GM23338 (cell line): ENCODE measurements at regions not wholly inside any gene's neighbourhood (a gene's known extent, or its start where the extent isn't known, plus 50 kb on each side); places are given as distances from the start of the nearest gene placed in this dataset.

Experiments
- ATAC-seq: fragments of 200-7000 bp; cut with Tn5 transposase; 3 replicates; pipeline ENCODE4 v1.9.1; 2020
- DNase-seq: peaks from one replicate; pipeline ENCODE4 v3.0.0-alpha.2; 2015; ENCODE audit warnings: low spot score
- H2AFZ ChIP-seq: fragments of 200-600 bp; sonication (generic); 2 replicates; pipeline ENCODE4 v1.8.0; 2016; ENCODE audit warnings: antibody characterized with exemption, mild to moderate bottlenecking, moderate library complexity
- H3F3A ChIP-seq: fragments of 200-600 bp; sonication (generic); replicated peaks from 2 replicates; pipeline ENCODE4 v1.8.0; 2017; ENCODE audit warnings: antibody characterized with exemption, mixed run types, low read depth
- H3K27ac ChIP-seq: fragments of 200-600 bp; sonication (generic); 2 replicates; pipeline ENCODE4 v1.6.1; 2016; ENCODE audit warnings: low read depth
- H3K27me3 ChIP-seq: fragments of 200-600 bp; sonication (generic); 2 replicates; pipeline ENCODE4 v1.8.0; 2016; ENCODE audit warnings: mild to moderate bottlenecking, mixed run types, moderate library complexity; ENCODE audit not compliant: insufficient read depth
- H3K36me3 ChIP-seq: fragments of 200-600 bp; sonication (generic); 2 replicates; pipeline ENCODE4 v1.8.0; 2016; ENCODE audit warnings: mild to moderate bottlenecking; ENCODE audit not compliant: insufficient read depth
- H3K4me1 ChIP-seq: fragments of 200-600 bp; sonication (generic); 2 replicates; pipeline ENCODE4 v1.8.0; 2016; ENCODE audit warnings: mild to moderate bottlenecking, moderate library complexity; ENCODE audit not compliant: insufficient read depth
- H3K4me2 ChIP-seq: fragments of 200-600 bp; sonication (generic); 2 replicates; pipeline ENCODE4 v1.7.1; 2017; ENCODE audit warnings: mixed run types
- H3K4me3 ChIP-seq: fragments of 200-600 bp; sonication (generic); 2 replicates; pipeline ENCODE4 v1.6.1; 2016; ENCODE audit warnings: mixed run types
- H3K79me2 ChIP-seq: fragments of 200-600 bp; sonication (generic); replicated peaks from 2 replicates; pipeline ENCODE4 v1.8.0; 2017; ENCODE audit warnings: mild to moderate bottlenecking; ENCODE audit not compliant: insufficient read depth
- H3K9me2 ChIP-seq: fragments of 200-600 bp; sonication (generic); 2 replicates; pipeline ENCODE4 v1.8.0; 2017; ENCODE audit not compliant: insufficient read depth
- H4K20me1 ChIP-seq: fragments of 200-600 bp; sonication (generic); replicated peaks from 2 replicates; pipeline ENCODE4 v1.8.0; 2017; ENCODE audit warnings: mild to moderate bottlenecking; ENCODE audit not compliant: insufficient read depth
- H3K27ac Mint-ChIP-seq: 2 replicates; pipeline ENCODE4 v1.8.0; 2020; ENCODE audit warnings: inconsistent platforms, mild to moderate bottlenecking, moderate library complexity, mixed read lengths
- H3K27me3 Mint-ChIP-seq: 3 replicates; pipeline ENCODE4 v1.8.0; 2022; ENCODE audit warnings: low read depth, mild to moderate bottlenecking, moderate library complexity, mixed read lengths, inconsistent platforms; ENCODE audit not compliant: insufficient read depth, poor library complexity
- H3K36me3 Mint-ChIP-seq: 3 replicates; pipeline ENCODE4 v1.8.0; 2021; ENCODE audit warnings: low read depth, mild to moderate bottlenecking, inconsistent platforms, moderate library complexity, mixed read lengths
- H3K4me1 Mint-ChIP-seq: 3 replicates; pipeline ENCODE4 v1.8.0; 2020; ENCODE audit warnings: mild to moderate bottlenecking, inconsistent platforms, mixed read lengths
- H3K4me3 Mint-ChIP-seq: 3 replicates; pipeline ENCODE4 v1.8.0; 2021; ENCODE audit warnings: moderate library complexity, mild to moderate bottlenecking, inconsistent platforms, mixed read lengths
- H3K9me3 Mint-ChIP-seq: 3 replicates; pipeline ENCODE4 v1.8.0; 2020; ENCODE audit warnings: moderate library complexity, mild to moderate bottlenecking, inconsistent platforms, mixed read lengths
- CREB1 ChIP-seq: fragments of 250-450 bp; sonication (Bioruptor Pico); IDR thresholded peaks from 2 replicates; pipeline ENCODE4 v1.5.0; 2020; ENCODE audit warnings: low read depth, mild to moderate bottlenecking, moderate library complexity
- CTCF ChIP-seq, 2 experiments: fragments of 200-600 bp in 1 of 2; sonication (generic) in 1 of 2; conservative IDR thresholded peaks; 2 replicates each; pipeline versions ENCODE4 v1.5.1 to v1.6.1; 2016 to 2017; ENCODE audit warnings: antibody characterized with exemption in 2 of 2, low read depth in 2 of 2, mild to moderate bottlenecking in 2 of 2, moderate library complexity in 1 of 2
- ETS1 ChIP-seq: IDR thresholded peaks from 2 replicates; pipeline ENCODE4 v1.6.1; 2016; ENCODE audit warnings: antibody characterized with exemption
- EZH2 ChIP-seq: fragments of 200-600 bp; sonication (generic); IDR thresholded peaks from one replicate; pipeline ENCODE4 v1.8.0; 2017; ENCODE audit warnings: antibody characterized with exemption, mild to moderate bottlenecking, low read depth; ENCODE audit not compliant: unreplicated experiment
- EZH2phosphoT487 ChIP-seq: fragments of 200-600 bp; sonication (generic); IDR thresholded peaks from one replicate; pipeline ENCODE4 v1.8.1; 2018; ENCODE audit warnings: antibody characterized with exemption; ENCODE audit not compliant: unreplicated experiment
- JUNB ChIP-seq: IDR thresholded peaks from one replicate; pipeline ENCODE4 v1.6.1; 2016; ENCODE audit warnings: antibody characterized with exemption; ENCODE audit not compliant: unreplicated experiment
- NANOG ChIP-seq: IDR thresholded peaks from 2 replicates; pipeline ENCODE4 v1.6.1; 2016; ENCODE audit warnings: antibody characterized with exemption, borderline replicate concordance
- POLR2AphosphoS5 ChIP-seq: IDR thresholded peaks from 2 replicates; pipeline ENCODE4 v1.6.1; 2016; ENCODE audit warnings: antibody characterized with exemption, low read depth
- REST ChIP-seq: IDR thresholded peaks from one replicate; pipeline ENCODE4 v1.6.1; 2018; ENCODE audit warnings: antibody characterized with exemption; ENCODE audit not compliant: unreplicated experiment
- STAT1 ChIP-seq: IDR thresholded peaks from one replicate; pipeline ENCODE4 v1.6.1; 2016; ENCODE audit warnings: antibody characterized with exemption; ENCODE audit not compliant: unreplicated experiment
- ZNF114 ChIP-seq: fragments of 250-450 bp; sonication (Bioruptor Pico); IDR thresholded peaks from 2 replicates; pipeline ENCODE4 v1.5.0; 2020; ENCODE audit warnings: mild to moderate bottlenecking, moderate library complexity
- ZNF331 ChIP-seq: fragments of 250-450 bp; sonication (Bioruptor Pico); IDR thresholded peaks from 2 replicates; pipeline ENCODE4 v1.5.0; 2020; ENCODE audit warnings: low read depth, mild to moderate bottlenecking, moderate library complexity
- ZNF462 ChIP-seq: fragments of 250-450 bp; sonication (Bioruptor Pico); IDR thresholded peaks from 2 replicates; pipeline ENCODE4 v1.5.0; 2020; ENCODE audit warnings: mild to moderate bottlenecking, moderate library complexity

GRCh38 chr18:66219817-66220216 lies 384.1 kb downstream of the CDH19 start:
- H3K36me3 ChIP-seq = no peaks in the 10 kb centered on the region
- no peaks in the 10 kb centered on the region for H3K79me2 ChIP-seq
- H3K9me2 ChIP-seq = 0 out of 2 replicates have a peak, but pooled peaks cover 5% of the 10 kb centered on the region
- DNase-seq (no peak), ATAC-seq (no peak)
- H3K4me1 Mint-ChIP-seq = peaks cover 5% of the 10 kb centered on the region
- H3K36me3 Mint-ChIP-seq = no peaks in the 10 kb centered on the region
- no peak overlapping the region for H3K27ac Mint-ChIP-seq
- H3K27me3 Mint-ChIP-seq = no peaks in the 10 kb centered on the region
- no peak overlapping the region for H2AFZ ChIP-seq
- H3K4me3 Mint-ChIP-seq = no peak overlapping the region
- H4K20me1 ChIP-seq = no peaks in the 10 kb centered on the region
- TF ChIP-seq STAT1 = no peak
- no peak for TF ChIP-seq CREB1
- TF ChIP-seq POLR2AphosphoS5 = no peak
- no peak for TF ChIP-seq ZNF114 (CRISPR knock-in tag)
- no peak for TF ChIP-seq ZNF462 (CRISPR knock-in tag)
- TF ChIP-seq EZH2phosphoT487 = no peak
- TF ChIP-seq JUNB = no peak
- TF ChIP-seq CTCF (conservative IDR thresholded peaks at IDR 0.05; ENCODE audit: low read depth in 2 of 2) = no peak
- no peak for TF ChIP-seq REST
- TF ChIP-seq ZNF331 (CRISPR knock-in tag) = no peak
- no peak for TF ChIP-seq NANOG
- TF ChIP-seq EZH2 = no peak
- no peak for TF ChIP-seq ETS1
- no peaks in the 10 kb centered on the region for H3K4me1 ChIP-seq
- H3F3A ChIP-seq = no peaks in the 10 kb centered on the region
- H3K4me2 ChIP-seq = no peak overlapping the region
- H3K27me3 ChIP-seq = no peaks in the 10 kb centered on the region
- H3K4me3 ChIP-seq = no peak overlapping the region
- H3K27ac ChIP-seq = no peak overlapping the region
- H3K9me3 Mint-ChIP-seq = no peaks in the 10 kb centered on the region
